Parathyroid adenoma (tissue), 2 donors: ENCODE measurements at regions not wholly inside any gene's neighbourhood (a gene's known extent, or its start where the extent isn't known, plus 50 kb on each side); places are given as distances from the start of the nearest gene placed in this dataset.

Source experiments
- H2AFZ ChIP-seq: fragments of 300-600 bp; sonication (generic); one replicate; pipeline ENCODE4 v1.7.0; 2017; ENCODE audit warnings: antibody characterized with exemption, mild to moderate bottlenecking
- H3K27ac ChIP-seq: fragments of 300-600 bp; sonication (generic); one replicate; pipeline ENCODE4 v1.7.0; 2017
- H3K27me3 ChIP-seq: fragments of 300-600 bp; sonication (generic); one replicate; pipeline ENCODE4 v1.7.0; 2017; ENCODE audit warnings: low read length; ENCODE audit not compliant: control insufficient read depth, insufficient read depth
- H3K36me3 ChIP-seq: fragments of 300-600 bp; sonication (generic); one replicate; pipeline ENCODE4 v1.7.0; 2017; ENCODE audit warnings: low read length; ENCODE audit not compliant: control insufficient read depth, insufficient read depth
- H3K4me1 ChIP-seq: fragments of 300-600 bp; sonication (generic); one replicate; pipeline ENCODE4 v1.7.0; 2017; ENCODE audit warnings: control low read depth
- H3K4me2 ChIP-seq: fragments of 300-600 bp; sonication (generic); one replicate; pipeline ENCODE4 v1.7.0; 2017; ENCODE audit warnings: low read length
- H3K4me3 ChIP-seq: fragments of 300-600 bp; sonication (generic); one replicate; pipeline ENCODE4 v1.7.0; 2017; ENCODE audit warnings: low read depth, low read length
- H3K79me2 ChIP-seq: fragments of 300-600 bp; sonication (generic); one replicate; pipeline ENCODE4 v1.7.0; 2017; ENCODE audit warnings: control low read depth
- H3K9ac ChIP-seq: fragments of 300-600 bp; sonication (generic); one replicate; pipeline ENCODE4 v1.7.0; 2017; ENCODE audit warnings: mild to moderate bottlenecking
- H3K9me3 ChIP-seq: fragments of 300-600 bp; sonication (generic); one replicate; pipeline ENCODE4 v1.7.0; 2017; ENCODE audit warnings: low read length; ENCODE audit not compliant: control insufficient read depth
- CTCF ChIP-seq: fragments of 300-600 bp; sonication (generic); IDR thresholded peaks from one replicate; pipeline ENCODE4 v1.7.0; 2017; ENCODE audit warnings: antibody characterized with exemption, mild to moderate bottlenecking
- donor health status: primary hyperparathyroidism.

- H2AFZ ChIP-seq: no peak overlapping the region
- no peaks in the 10 kb centered on the region for H3K27me3 ChIP-seq
- no peak overlapping the region for H3K4me3 ChIP-seq
- TF ChIP-seq CTCF: no peak
- H3K79me2 ChIP-seq: no peaks in the 10 kb centered on the region
- H3K4me2 ChIP-seq: no peak overlapping the region
- no peaks in the 10 kb centered on the region for H3K36me3 ChIP-seq
- H3K4me1 ChIP-seq: no peaks in the 10 kb centered on the region
- H3K9me3 ChIP-seq: no peaks in the 10 kb centered on the region
- H3K27ac ChIP-seq: no peak overlapping the region
- no peak overlapping the region for H3K9ac ChIP-seq
Observed at GRCh38 chr3:43906849-43907507, 216.2 kb downstream of the ABHD5 start.

GRCh38 chr3:43907508-43907858, 216.7 kb downstream of the ABHD5 start:
- Histone ChIP-seq H3K4me3 (no peak overlapping the region), H3K9ac (no peak overlapping the region), H2AFZ (no peak overlapping the region), H3K4me2 (no peak overlapping the region), H3K36me3 (no peaks in the 10 kb centered on the region), H3K27ac (no peak overlapping the region), H3K79me2 (no peaks in the 10 kb centered on the region), H3K9me3 (no peaks in the 10 kb centered on the region), H3K27me3 (no peaks in the 10 kb centered on the region), H3K4me1 (no peaks in the 10 kb centered on the region)
- TF ChIP-seq CTCF: no peak

- Histone ChIP-seq H3K9ac (no peak overlapping the region), H3K36me3 (no peaks in the 10 kb centered on the region), H3K27me3 (no peaks in the 10 kb centered on the region), H3K27ac (no peak overlapping the region), H3K4me3 (no peak overlapping the region), H3K79me2 (no peaks in the 10 kb centered on the region), H2AFZ (no peak overlapping the region), H3K4me1 (no peaks in the 10 kb centered on the region), H3K9me3 (no peaks in the 10 kb centered on the region), H3K4me2 (no peak overlapping the region)
- TF ChIP-seq CTCF: no peak
Observed at GRCh38 chr3:43908456-43908855, 217.7 kb downstream of the ABHD5 start.

GRCh38 chr3:43909149-43909548, 218.4 kb downstream of the ABHD5 start:
- Histone ChIP-seq H3K27ac (no peak overlapping the region), H3K9me3 (no peaks in the 10 kb centered on the region), H3K9ac (no peak overlapping the region)

More at GRCh38 chr3:43909149-43909548, 218.4 kb downstream of the ABHD5 start:
- no peak for TF ChIP-seq CTCF
- Histone ChIP-seq H3K79me2 (no peaks in the 10 kb centered on the region), H2AFZ (no peak overlapping the region), H3K27me3 (no peaks in the 10 kb centered on the region), H3K4me2 (no peak overlapping the region), H3K36me3 (no peaks in the 10 kb centered on the region), H3K4me1 (no peaks in the 10 kb centered on the region), H3K4me3 (no peak overlapping the region)
